ENCODE measurements at regions not wholly inside any gene's neighbourhood (a gene's known extent, or its start where the extent isn't known, plus 50 kb on each side); places are given as distances from the start of the nearest gene placed in this dataset.

DNA sequence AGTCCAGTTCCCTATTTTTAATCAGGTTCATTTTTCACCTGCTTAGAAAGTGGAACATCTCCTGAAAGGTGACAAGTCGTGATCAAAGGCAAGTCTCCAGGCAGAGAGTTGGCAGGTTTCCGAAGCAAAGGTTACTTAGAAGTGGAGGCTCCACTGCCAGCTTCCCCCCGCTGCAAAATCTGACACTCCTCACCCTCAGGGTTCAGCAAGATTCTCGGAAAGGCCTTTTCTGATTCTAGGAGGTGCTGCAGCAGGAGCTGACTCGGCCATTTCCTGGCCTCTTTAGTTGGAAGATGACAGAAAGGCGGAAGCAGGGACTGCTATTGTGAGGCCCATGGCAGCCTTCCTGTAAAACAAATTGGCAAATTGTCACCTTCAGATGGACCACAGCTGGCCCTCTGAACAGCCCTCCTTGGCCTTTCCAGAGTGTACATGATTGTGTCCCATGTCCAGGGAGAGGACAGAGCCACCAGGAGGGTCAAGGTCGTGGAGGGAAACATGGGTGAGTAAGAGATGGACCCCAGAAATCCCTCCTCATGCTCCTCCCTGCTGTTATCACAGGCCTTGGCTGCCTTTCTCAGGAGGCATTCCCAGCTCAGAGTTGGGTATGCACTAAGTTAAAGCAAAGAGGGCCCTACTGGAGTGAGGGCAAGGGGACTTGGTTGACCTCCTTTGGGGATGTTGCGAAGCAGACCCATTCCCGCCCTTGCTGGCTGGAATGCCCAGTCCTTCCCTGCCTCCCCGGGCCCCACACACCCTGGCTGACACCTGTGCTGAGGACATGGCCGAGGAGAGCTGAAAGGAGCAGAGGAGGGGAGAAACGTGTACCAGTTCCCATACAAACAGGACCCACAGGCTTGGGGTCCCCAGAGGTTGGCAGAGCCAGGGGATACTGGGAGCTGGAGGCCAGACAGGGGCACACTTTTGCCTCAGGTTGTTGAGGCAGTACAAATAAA is 115.5 kb upstream of the IRF2BP2 start:
- FAIRE-seq (peak; percentile 40), DNase-seq (ENCODE audit: low spot score) (no peak), ATAC-seq (no peak)
- peak overlapping the region; percentile 99 for H3K27ac ChIP-seq (ENCODE audit: extremely low read length, insufficient read depth, low read length)
- H3K4me3 ChIP-seq (replicated peaks in 1 of 3; ENCODE audit: insufficient read depth in 1 of 3, low read depth in 2 of 3, low read length in 3 of 3) = peak overlapping the region; percentile 3 to 57 (median 6); a peak in 4 of 6 replicates
- H3K4me1 ChIP-seq (ENCODE audit: insufficient read depth, low read length) = peaks cover 93% of the 10 kb centered on the region
- no peak overlapping the region for H2AFZ ChIP-seq (ENCODE audit: low read length)
- H3K36me3 ChIP-seq (replicated peaks in 1 of 2; ENCODE audit: control insufficient read depth in 1 of 2, insufficient read depth in 2 of 2, low read length in 2 of 2) = no peaks in the 10 kb centered on the region; a peak in 1 of 5 replicates
- ChIA-PET POLR2A (interaction anchor here (0.6 to 19.4 kb wide), 30 partner anchors 9 to 358 kb away, joined by 3 to 1137 read pairs (median 26); partner anchors contain the start of gene IRF2BP2), CTCF (ENCODE audit: low intra/inter-chr PET ratio, low total read pairs) (no interaction called here)
- no peaks in the 10 kb centered on the region for H4K20me1 ChIP-seq (ENCODE audit: insufficient read depth, low read length)
- peak overlapping the region; percentile 78 for H3K4me2 ChIP-seq (ENCODE audit: low read depth, low read length)
- intact Hi-C loops (cut with micrococcal nuclease; ENCODE audit: unreplicated experiment) (loop anchor here (2.0 to 10.0 kb wide), 3 partner anchors 43 to 231 kb away; no protein-coding TSS in a partner anchor), in situ Hi-C loops (cut with HindIII; ENCODE audit: extremely low pct_ligation_motif_present, low pct_unique_long_range_greater_than_20kb) (loop anchor here (10.0 kb wide), 1 partner anchor 359 kb away; no protein-coding TSS in a partner anchor)
- H3K9me3 ChIP-seq (ENCODE audit: low read length) = no peaks in the 10 kb centered on the region
- 28% methylated on average over 12 of the region's 12 CpGs for WGBS (ENCODE audit: low lambda C conversion rate)
- peaks cover 26% of the 10 kb centered on the region for H3K79me2 ChIP-seq (ENCODE audit: insufficient read depth, low read length)
- H3K9ac ChIP-seq (ENCODE audit: insufficient read depth, low read depth, low read length) = peak overlapping the region; percentile 98
- no TSS peak for BruUV-seq (replicated peaks)
- no peaks in the 10 kb centered on the region for H3K27me3 ChIP-seq (ENCODE audit: control insufficient read depth in 1 of 2, insufficient read depth in 2 of 2, low read length in 2 of 2)
- TF ChIP-seq MED8 (CRISPR knock-in tag; IDR thresholded peaks at IDR 0.05; ENCODE audit: insufficient replicate concordance) = peak; percentile 29
- no peak for TF ChIP-seq ZNF768 (CRISPR knock-in tag; IDR thresholded peaks at IDR 0.05)
- no peak for TF ChIP-seq EHMT2 (IDR thresholded peaks at IDR 0.05; ENCODE audit: borderline replicate concordance, low read depth, low read length)
- TF ChIP-seq, protein P1, sequence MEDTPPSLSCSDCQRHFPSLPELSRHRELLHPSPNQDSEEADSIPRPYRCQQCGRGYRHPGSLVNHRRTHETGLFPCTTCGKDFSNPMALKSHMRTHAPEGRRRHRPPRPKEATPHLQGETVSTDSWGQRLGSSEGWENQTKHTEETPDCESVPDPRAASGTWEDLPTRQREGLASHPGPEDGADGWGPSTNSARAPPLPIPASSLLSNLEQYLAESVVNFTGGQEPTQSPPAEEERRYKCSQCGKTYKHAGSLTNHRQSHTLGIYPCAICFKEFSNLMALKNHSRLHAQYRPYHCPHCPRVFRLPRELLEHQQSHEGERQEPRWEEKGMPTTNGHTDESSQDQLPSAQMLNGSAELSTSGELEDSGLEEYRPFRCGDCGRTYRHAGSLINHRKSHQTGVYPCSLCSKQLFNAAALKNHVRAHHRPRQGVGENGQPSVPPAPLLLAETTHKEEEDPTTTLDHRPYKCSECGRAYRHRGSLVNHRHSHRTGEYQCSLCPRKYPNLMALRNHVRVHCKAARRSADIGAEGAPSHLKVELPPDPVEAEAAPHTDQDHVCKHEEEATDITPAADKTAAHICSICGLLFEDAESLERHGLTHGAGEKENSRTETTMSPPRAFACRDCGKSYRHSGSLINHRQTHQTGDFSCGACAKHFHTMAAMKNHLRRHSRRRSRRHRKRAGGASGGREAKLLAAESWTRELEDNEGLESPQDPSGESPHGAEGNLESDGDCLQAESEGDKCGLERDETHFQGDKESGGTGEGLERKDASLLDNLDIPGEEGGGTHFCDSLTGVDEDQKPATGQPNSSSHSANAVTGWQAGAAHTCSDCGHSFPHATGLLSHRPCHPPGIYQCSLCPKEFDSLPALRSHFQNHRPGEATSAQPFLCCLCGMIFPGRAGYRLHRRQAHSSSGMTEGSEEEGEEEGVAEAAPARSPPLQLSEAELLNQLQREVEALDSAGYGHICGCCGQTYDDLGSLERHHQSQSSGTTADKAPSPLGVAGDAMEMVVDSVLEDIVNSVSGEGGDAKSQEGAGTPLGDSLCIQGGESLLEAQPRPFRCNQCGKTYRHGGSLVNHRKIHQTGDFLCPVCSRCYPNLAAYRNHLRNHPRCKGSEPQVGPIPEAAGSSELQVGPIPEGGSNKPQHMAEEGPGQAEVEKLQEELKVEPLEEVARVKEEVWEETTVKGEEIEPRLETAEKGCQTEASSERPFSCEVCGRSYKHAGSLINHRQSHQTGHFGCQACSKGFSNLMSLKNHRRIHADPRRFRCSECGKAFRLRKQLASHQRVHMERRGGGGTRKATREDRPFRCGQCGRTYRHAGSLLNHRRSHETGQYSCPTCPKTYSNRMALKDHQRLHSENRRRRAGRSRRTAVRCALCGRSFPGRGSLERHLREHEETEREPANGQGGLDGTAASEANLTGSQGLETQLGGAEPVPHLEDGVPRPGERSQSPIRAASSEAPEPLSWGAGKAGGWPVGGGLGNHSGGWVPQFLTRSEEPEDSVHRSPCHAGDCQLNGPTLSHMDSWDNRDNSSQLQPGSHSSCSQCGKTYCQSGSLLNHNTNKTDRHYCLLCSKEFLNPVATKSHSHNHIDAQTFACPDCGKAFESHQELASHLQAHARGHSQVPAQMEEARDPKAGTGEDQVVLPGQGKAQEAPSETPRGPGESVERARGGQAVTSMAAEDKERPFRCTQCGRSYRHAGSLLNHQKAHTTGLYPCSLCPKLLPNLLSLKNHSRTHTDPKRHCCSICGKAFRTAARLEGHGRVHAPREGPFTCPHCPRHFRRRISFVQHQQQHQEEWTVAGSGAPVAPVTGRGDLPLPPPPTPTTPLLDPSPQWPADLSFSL (CRISPR knock-in tag; IDR thresholded peaks at IDR 0.05) = no peak
- TF ChIP-seq THAP11 (CRISPR knock-in tag; IDR thresholded peaks at IDR 0.05) = no peak
- no peak for TF ChIP-seq TCF7 (IDR thresholded peaks at IDR 0.05; ENCODE audit: low read depth)
- TF ChIP-seq REL (CRISPR knock-in tag; conservative IDR thresholded peaks at IDR 0.05) = no peak; the same call in none of the 2 replicates
- TF ChIP-seq TSC22D2 (CRISPR knock-in tag; IDR thresholded peaks at IDR 0.05; ENCODE audit: borderline replicate concordance) = no peak
- TF ChIP-seq, protein P2, sequence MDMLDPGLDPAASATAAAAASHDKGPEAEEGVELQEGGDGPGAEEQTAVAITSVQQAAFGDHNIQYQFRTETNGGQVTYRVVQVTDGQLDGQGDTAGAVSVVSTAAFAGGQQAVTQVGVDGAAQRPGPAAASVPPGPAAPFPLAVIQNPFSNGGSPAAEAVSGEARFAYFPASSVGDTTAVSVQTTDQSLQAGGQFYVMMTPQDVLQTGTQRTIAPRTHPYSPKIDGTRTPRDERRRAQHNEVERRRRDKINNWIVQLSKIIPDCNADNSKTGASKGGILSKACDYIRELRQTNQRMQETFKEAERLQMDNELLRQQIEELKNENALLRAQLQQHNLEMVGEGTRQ (IDR thresholded peaks at IDR 0.05; ENCODE audit: low read depth, low read length) = no peak
- TF ChIP-seq, protein P2 (CRISPR knock-in tag; IDR thresholded peaks at IDR 0.05; ENCODE audit: borderline replicate concordance) = no peak
- peak; percentile 62; the same call in 1 of the 2 replicates for TF ChIP-seq MED1 (CRISPR knock-in tag; IDR thresholded peaks at IDR 0.05)
- peak in 1 of 2 experiments; percentile 39; a peak in 1 of 4 replicates for TF ChIP-seq POLR2A (IDR thresholded peaks at IDR 0.05; ENCODE audit: insufficient read depth in 1 of 2, low read depth in 2 of 2, low read length in 2 of 2)
